HEK293T (cell line): ENCODE measurements at regions not wholly inside any gene's neighbourhood (a gene's known extent, or its start where the extent isn't known, plus 50 kb on each side); places are given as distances from the start of the nearest gene placed in this dataset.

Experiments used
- CTCF ChIA-PET: fragments of 350-600 bp; formaldehyde crosslinking; extraction: SDS; loops from one replicate; lab custom pipeline; 2021; ENCODE audit warnings: antibody characterized with exemption, inconsistent platforms; lab: Yijun Ruan, JAX
- POLR2A ChIA-PET: fragments of 350-600 bp; formaldehyde crosslinking; extraction: SDS; loops from one replicate; lab custom pipeline; 2020; ENCODE audit warnings: antibody characterized with exemption, inconsistent platforms; lab: Yijun Ruan, JAX
- DNase-seq: peaks from one replicate; pipeline ENCODE4 v3.0.0; 2012; ENCODE audit warnings: mixed read lengths; ENCODE audit errors: extremely low spot score
- ARNT ChIP-seq: fragments of 450-650 bp; IDR thresholded peaks from 2 replicates; pipeline ENCODE4 v1.6.1; 2017; ENCODE audit warnings: mild to moderate bottlenecking
- BHLHE40 ChIP-seq: fragments of 450-650 bp; IDR thresholded peaks from 2 replicates; pipeline ENCODE4 v1.6.1; 2016; ENCODE audit warnings: mild to moderate bottlenecking, moderate library complexity, borderline replicate concordance
- CTBP1 ChIP-seq: fragments of 450-650 bp; IDR thresholded peaks from 2 replicates; pipeline ENCODE4 v1.6.1; 2016; ENCODE audit warnings: borderline replicate concordance
- ELF4 ChIP-seq: fragments of 450-650 bp; IDR thresholded peaks from 2 replicates; pipeline ENCODE4 v1.6.1; 2017; ENCODE audit warnings: antibody characterized with exemption
- FOXA1 ChIP-seq: fragments of 450-650 bp; IDR thresholded peaks from 2 replicates; pipeline ENCODE4 v1.6.1; 2016; ENCODE audit warnings: mild to moderate bottlenecking
- FOXK2 ChIP-seq: fragments of 450-650 bp; IDR thresholded peaks from 2 replicates; pipeline ENCODE4 v1.6.1; 2016; ENCODE audit warnings: mild to moderate bottlenecking
- FOXM1 ChIP-seq: fragments of 450-650 bp; IDR thresholded peaks from 2 replicates; pipeline ENCODE4 v1.6.1; 2017; ENCODE audit warnings: mild to moderate bottlenecking, borderline replicate concordance
- HDGF ChIP-seq: fragments of 450-650 bp; IDR thresholded peaks from 2 replicates; pipeline ENCODE4 v1.6.1; 2017; ENCODE audit warnings: antibody characterized with exemption, borderline replicate concordance
- L3MBTL2 ChIP-seq: fragments of 450-650 bp; conservative IDR thresholded peaks from 2 replicates; pipeline ENCODE4 v1.6.1; 2016; ENCODE audit warnings: mild to moderate bottlenecking
- NFRKB ChIP-seq: fragments of 450-650 bp; IDR thresholded peaks from 2 replicates; pipeline ENCODE4 v1.6.1; 2016; ENCODE audit warnings: mild to moderate bottlenecking, moderate library complexity
- PKNOX1 ChIP-seq: fragments of 450-650 bp; IDR thresholded peaks from 2 replicates; pipeline ENCODE4 v1.6.1; 2016
- SP1 ChIP-seq: fragments of 450-650 bp; IDR thresholded peaks from 2 replicates; pipeline ENCODE4 v1.6.1; 2017
- SUZ12 ChIP-seq: fragments of 450-650 bp; IDR thresholded peaks from 2 replicates; pipeline ENCODE4 v1.6.1; 2016; ENCODE audit warnings: mild to moderate bottlenecking
- TARDBP ChIP-seq: fragments of 450-650 bp; IDR thresholded peaks from 2 replicates; pipeline ENCODE4 v1.6.1; 2016
- ZNF384 ChIP-seq: fragments of 450-650 bp; IDR thresholded peaks from 2 replicates; pipeline ENCODE4 v1.6.1; 2016

GRCh38 chr13:99143904-99144303 is 56.8 kb upstream of the UBAC2 start:
- no peak for TF ChIP-seq CTBP1
- no peak for TF ChIP-seq SUZ12
- TF ChIP-seq PKNOX1: no peak
- no peak for TF ChIP-seq L3MBTL2
- no peak for DNase-seq
- ChIA-PET CTCF (no interaction called here), POLR2A (no interaction called here)

GRCh38 chr13:99144306-99144705 is 56.3 kb upstream of the UBAC2 start:
- ChIA-PET POLR2A (no interaction called here), CTCF (no interaction called here)
- TF ChIP-seq HDGF: no peak
- TF ChIP-seq FOXK2: no peak
- no peak for TF ChIP-seq SP1
- TF ChIP-seq TARDBP: no peak
- no peak for TF ChIP-seq ELF4
- no peak for TF ChIP-seq PKNOX1
- no peak for TF ChIP-seq CTBP1
- no peak for TF ChIP-seq NFRKB
- DNase-seq: no peak

GRCh38 chr13:99145461-99145860 is 55.2 kb upstream of the UBAC2 start:
- no peak for DNase-seq
- TF ChIP-seq ELF4 (no peak), CTBP1 (no peak), ZNF384 (no peak), BHLHE40 (no peak), ARNT (no peak), TARDBP (no peak), SUZ12 (no peak), SP1 (no peak), FOXA1 (no peak)
- POLR2A ChIA-PET: no interaction called here
- CTCF ChIA-PET: no interaction called here

GRCh38 chr13:99150575-99151361 is 49.9 kb upstream of the UBAC2 start:
- TF ChIP-seq CTBP1 (no peak), FOXM1 (no peak), HDGF (no peak), ZNF384 (no peak), TARDBP (no peak), BHLHE40 (no peak), ELF4 (no peak)
- ChIA-PET CTCF (no interaction called here), POLR2A (no interaction called here)
- DNase-seq: no peak
